T47D (cell line): ENCODE measurements at regions not wholly inside any gene's neighbourhood (a gene's known extent, or its start where the extent isn't known, plus 50 kb on each side); places are given as distances from the start of the nearest gene placed in this dataset.
A peak's percentile ranks its signal among the peaks of the same experiment; 100 is the strongest.
"Not testable (repeated sequence)": the region's sequence is repeated elsewhere in the genome, so short reads cannot be mapped to it uniquely, and the experiment has no call there.

Experiments used
- DNase-seq, 2 experiments: peaks; one replicate each; pipeline versions ENCODE4 v3.0.0 to v3.0.0-alpha.2; 2011 to 2012; ENCODE audit warnings: low read depth in 1 of 2, low spot score in 1 of 2
- JUND ChIP-seq: IDR thresholded peaks from 2 replicates; pipeline ENCODE4 v1.6.1; 2012; ENCODE audit warnings: low read depth
- in situ Hi-C: cut with HindIII; loops from 2 replicates; pipeline ENCODE4 v1.10.0; 2016; ENCODE audit warnings: low sequenced_read_pairs, low pct_unique_long_range_greater_than_20kb

- in situ Hi-C loops, result no loop called here
- TF ChIP-seq JUND, result no peak
- DNase-seq, result no peak
Measured at GRCh38 chr3:191003742-191004141, 141.2 kb upstream of the GMNC start.

DNA sequence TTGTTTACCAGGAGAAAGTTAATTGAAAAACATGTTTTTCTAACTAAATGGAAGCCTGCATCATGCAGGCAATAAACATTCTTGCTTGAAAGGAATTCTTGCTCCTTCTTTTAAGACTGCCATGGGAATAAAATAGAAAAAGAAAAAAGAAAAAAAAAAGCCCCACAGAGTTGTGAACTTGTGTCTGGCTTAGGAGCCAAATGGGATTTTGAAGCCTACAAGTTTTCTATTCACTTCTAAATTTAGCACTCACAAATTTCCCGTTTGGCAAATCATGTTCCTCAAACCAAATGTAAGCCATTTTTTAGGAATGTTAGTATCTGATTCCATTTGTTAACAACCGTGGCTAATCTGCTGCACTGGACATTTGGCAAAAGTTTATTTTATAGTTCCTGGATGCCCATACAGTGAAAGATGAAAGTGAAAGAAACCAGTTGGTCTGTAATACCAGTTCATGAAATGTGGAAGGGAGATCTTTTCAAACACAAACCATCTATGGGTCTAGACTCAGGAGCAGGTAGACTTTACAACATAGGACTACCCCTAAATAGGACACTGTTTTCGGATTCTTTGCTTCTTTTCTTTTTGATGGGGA lies 133.8 kb upstream of the GMNC start:
- no peak for TF ChIP-seq JUND
- DNase-seq, result peak in 1 of 2 experiments; percentile 18
- in situ Hi-C loops, result no loop called here

GRCh38 chr3:190995156-190995555 lies 132.7 kb upstream of the GMNC start:
- in situ Hi-C loops, result no loop called here
- DNase-seq, result no peak
- no peak for TF ChIP-seq JUND

DNA sequence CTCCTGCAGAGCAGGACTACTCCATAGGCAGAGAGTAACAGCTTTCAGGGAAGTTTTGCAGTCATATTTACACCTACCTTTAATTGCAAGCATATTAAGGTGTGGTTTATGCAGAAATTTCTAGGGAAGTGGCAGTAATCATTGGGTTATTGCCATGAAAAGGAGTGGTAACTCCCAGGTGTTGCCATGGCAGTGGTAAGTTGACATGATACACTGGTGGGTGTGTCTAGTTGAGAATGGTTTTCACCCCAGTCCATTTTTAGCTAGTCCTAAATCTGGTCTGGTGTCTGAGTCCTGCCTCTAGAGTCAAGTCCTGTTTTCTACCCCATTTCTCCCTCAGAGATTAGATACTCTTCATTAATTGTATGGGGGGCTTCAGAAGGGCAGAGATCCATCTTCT lies 128.4 kb upstream of the GMNC start:
- in situ Hi-C loops, result no loop called here
- TF ChIP-seq JUND, result no peak
- DNase-seq, result no peak

GRCh38 chr3:190989218-190989617 lies 126.7 kb upstream of the GMNC start:
- in situ Hi-C loops, result no loop called here
- TF ChIP-seq JUND, result no peak
- DNase-seq, result no peak

DNA sequence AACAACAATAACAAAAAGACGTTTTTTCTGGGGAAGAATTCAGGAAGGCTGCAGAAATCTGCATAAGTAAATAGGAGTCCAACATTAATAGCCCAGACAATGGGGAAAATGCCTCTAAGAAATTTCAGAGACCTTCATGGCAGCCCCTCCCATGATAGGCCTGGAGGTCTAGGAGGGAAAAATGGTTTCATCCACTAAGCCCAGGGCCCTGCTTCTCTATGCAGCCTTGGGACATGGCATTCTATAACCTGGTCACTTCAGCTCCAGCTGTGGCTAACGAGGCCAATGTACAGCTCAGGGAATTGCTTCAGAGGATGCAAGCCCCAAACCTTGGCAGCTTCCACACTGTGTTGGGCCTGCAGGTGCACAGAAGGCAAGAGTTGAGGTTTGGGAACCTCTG lies 125.6 kb upstream of the GMNC start:
- no peak for TF ChIP-seq JUND
- in situ Hi-C loops, result no loop called here
- no peak for DNase-seq

GRCh38 chr3:190984502-190985244 lies 122.2 kb upstream of the GMNC start:
- DNase-seq, result no peak
- in situ Hi-C loops, result no loop called here
- no peak for TF ChIP-seq JUND

- no peak for DNase-seq
- TF ChIP-seq JUND, result no peak
- in situ Hi-C loops, result no loop called here
Measured at GRCh38 chr3:190983875-190984274, 121.4 kb upstream of the GMNC start.

DNA sequence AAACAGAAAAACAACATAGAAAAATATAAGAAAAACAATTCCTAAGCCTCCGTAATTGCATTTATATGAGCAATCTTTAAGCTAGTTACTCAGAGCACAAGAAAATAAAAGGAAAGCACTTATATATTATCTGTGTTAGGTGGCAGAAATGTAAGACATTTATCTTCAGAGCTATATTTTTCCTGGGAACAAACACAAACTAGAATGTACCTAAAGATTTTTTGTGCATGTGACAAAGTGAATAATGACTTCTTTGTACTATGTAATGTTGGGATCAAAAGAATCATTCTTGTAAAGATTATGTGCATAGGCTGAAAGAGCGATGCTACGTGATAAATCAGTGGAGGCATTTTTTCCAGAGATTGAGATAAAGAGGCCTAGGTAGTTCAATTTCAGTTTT lies 111.3 kb upstream of the GMNC start:
- no peak for DNase-seq
- TF ChIP-seq JUND, result no peak
- in situ Hi-C loops, result no loop called here

DNA sequence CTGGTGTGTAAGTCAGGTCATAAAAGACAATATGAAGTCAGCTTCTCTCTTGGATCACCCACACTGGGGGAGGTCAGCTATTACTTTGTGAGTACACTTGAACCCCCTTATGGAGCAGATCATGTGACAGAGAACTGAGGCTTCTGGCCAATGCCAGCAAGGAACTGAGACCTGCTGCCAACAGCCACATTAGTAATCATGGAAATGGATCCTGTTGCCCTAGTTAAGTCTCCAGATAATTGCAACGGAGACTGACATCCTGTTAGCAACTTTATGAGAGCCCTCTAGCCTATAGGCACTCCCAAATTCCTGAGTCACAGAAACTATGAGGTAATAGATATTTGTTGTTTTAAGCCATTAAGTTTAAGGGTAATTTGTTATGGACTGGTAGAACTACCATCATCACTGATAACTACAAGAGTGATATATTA lies 110.4 kb upstream of the GMNC start:
- no peak for DNase-seq
- in situ Hi-C loops, result no loop called here
- TF ChIP-seq JUND, result no peak

- no peak for DNase-seq
- in situ Hi-C loops, result no loop called here
- no peak for TF ChIP-seq JUND
Measured at GRCh38 chr3:190972196-190972595, 109.7 kb upstream of the GMNC start.

DNA sequence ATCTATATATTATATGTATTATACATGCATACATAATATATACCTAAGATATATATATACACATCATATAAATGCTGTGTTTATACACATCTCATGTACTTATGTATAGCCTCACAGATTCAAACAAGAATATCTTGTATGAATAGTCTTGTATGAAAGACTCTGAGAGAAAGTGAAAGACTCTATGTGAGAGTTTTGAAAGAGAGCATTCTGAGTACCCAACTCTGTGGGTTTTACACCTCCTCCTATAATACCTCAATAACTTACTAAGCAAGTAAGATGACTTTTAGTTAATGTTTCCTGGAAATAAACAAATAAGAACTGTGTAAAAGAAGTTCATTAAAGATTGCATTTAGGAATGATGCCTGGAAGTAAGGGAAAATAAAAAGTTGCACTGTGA lies 108.1 kb upstream of the GMNC start:
- in situ Hi-C loops, result no loop called here
- no peak for DNase-seq
- no peak for TF ChIP-seq JUND

- DNase-seq, result peak in 1 of 2 experiments; percentile 54
- in situ Hi-C loops, result no loop called here
- TF ChIP-seq JUND, result no peak
Measured at GRCh38 chr3:190968616-190969015, 106.1 kb upstream of the GMNC start.

- DNase-seq, in situ Hi-C loops: not testable (repeated sequence)
Measured at GRCh38 chr3:190964931-190965330, 102.4 kb upstream of the GMNC start.
